Colonic mucosa (tissue), 4 donors: ENCODE measurements at regions not wholly inside any gene's neighbourhood (a gene's known extent, or its start where the extent isn't known, plus 50 kb on each side); places are given as distances from the start of the nearest gene placed in this dataset.
A peak's percentile ranks its signal among the peaks of the same experiment; 100 is the strongest.
"Not testable (repeated sequence)": the region's sequence is repeated elsewhere in the genome, so short reads cannot be mapped to it uniquely, and the experiment has no call there.

Source experiments
- DNase-seq: peaks from one replicate; pipeline ENCODE4 v3.0.0-alpha.2; 2020
- H3K27ac ChIP-seq: fragments of 200-600 bp; one replicate; pipeline ENCODE4 v1.8.0; 2021
- H3K27me3 ChIP-seq: fragments of 200-600 bp; one replicate; pipeline ENCODE4 v1.8.0; 2021
- H3K36me3 ChIP-seq: fragments of 200-600 bp; one replicate; pipeline ENCODE4 v1.8.0; 2021
- H3K4me1 ChIP-seq: fragments of 200-600 bp; one replicate; pipeline ENCODE4 v1.8.0; 2021; ENCODE audit warnings: mild to moderate bottlenecking
- H3K4me3 ChIP-seq: fragments of 200-600 bp; one replicate; pipeline ENCODE4 v1.8.0; 2021
- H3K9ac ChIP-seq, 2 donors: one replicate each; pipeline ENCODE4 v1.7.0; 2013; ENCODE audit warnings: control low read depth in 2 of 2, low read depth in 2 of 2, low read length in 2 of 2
- H3K9me3 ChIP-seq: fragments of 200-600 bp; one replicate; pipeline ENCODE4 v1.8.0; 2021
- intact Hi-C: fragments of 100-400 bp; cut with DNase I; formaldehyde crosslinking; loops from one replicate; pipeline ENCODE4 v1.14.1; 2022
- TF ChIP-seq, protein P1 (sequence below): fragments of 200-600 bp; IDR thresholded peaks from one replicate; pipeline ENCODE4 v1.8.0; 2022; ENCODE audit warnings: antibody characterized with exemption, mild to moderate bottlenecking
- donor health status: healthy.
- donor health status: DM: no; HTN: no; CAD: no.
- donor health status: DM: no; HTN: no; CAD: no.

DNA sequence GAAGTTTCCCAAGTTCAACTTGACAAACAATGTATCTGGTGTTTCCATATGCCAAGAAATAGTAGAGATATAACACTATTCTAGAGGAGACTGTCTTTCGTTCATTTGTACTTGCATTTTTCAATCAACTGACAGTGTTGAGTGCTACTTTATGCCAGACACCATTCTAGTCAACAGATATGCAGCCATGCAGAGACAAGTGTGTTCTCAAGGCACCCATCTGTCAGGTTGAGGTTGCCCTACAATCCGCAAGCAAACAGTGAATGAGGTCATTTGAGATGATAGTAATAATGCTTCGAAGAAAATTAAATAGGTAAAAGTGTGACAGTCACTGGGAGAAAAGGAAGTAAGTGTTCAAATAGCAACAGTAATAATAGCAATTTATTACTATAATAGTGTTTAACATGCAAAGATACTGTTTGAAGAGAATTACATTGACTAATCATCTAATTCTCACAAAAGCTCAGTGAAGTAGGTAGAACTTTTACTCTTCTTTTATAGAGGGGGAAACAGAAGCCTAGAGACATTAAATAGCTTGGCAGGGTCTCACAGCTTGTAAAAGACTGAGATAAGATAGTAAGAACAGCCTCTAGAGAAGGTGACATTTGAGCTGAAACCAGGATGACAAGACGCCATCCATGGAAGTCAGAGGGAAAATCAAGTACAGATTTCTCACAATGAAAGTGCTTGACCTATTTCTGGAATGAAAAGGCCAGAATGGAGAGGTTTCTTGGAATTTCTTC lies 936.9 kb downstream of the SORCS3 start:
- Histone ChIP-seq H3K9me3 (no peaks in the 10 kb centered on the region), H3K4me3 (no peak overlapping the region), H3K4me1 (no peaks in the 10 kb centered on the region), H3K9ac (no peak overlapping the region), H3K27me3 (no peaks in the 10 kb centered on the region), H3K36me3 (no peaks in the 10 kb centered on the region), H3K27ac (no peak overlapping the region)
- intact Hi-C loops = no loop called here
- DNase-seq = no peak
- TF ChIP-seq, protein P1, sequence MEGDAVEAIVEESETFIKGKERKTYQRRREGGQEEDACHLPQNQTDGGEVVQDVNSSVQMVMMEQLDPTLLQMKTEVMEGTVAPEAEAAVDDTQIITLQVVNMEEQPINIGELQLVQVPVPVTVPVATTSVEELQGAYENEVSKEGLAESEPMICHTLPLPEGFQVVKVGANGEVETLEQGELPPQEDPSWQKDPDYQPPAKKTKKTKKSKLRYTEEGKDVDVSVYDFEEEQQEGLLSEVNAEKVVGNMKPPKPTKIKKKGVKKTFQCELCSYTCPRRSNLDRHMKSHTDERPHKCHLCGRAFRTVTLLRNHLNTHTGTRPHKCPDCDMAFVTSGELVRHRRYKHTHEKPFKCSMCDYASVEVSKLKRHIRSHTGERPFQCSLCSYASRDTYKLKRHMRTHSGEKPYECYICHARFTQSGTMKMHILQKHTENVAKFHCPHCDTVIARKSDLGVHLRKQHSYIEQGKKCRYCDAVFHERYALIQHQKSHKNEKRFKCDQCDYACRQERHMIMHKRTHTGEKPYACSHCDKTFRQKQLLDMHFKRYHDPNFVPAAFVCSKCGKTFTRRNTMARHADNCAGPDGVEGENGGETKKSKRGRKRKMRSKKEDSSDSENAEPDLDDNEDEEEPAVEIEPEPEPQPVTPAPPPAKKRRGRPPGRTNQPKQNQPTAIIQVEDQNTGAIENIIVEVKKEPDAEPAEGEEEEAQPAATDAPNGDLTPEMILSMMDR = no peak

DNA sequence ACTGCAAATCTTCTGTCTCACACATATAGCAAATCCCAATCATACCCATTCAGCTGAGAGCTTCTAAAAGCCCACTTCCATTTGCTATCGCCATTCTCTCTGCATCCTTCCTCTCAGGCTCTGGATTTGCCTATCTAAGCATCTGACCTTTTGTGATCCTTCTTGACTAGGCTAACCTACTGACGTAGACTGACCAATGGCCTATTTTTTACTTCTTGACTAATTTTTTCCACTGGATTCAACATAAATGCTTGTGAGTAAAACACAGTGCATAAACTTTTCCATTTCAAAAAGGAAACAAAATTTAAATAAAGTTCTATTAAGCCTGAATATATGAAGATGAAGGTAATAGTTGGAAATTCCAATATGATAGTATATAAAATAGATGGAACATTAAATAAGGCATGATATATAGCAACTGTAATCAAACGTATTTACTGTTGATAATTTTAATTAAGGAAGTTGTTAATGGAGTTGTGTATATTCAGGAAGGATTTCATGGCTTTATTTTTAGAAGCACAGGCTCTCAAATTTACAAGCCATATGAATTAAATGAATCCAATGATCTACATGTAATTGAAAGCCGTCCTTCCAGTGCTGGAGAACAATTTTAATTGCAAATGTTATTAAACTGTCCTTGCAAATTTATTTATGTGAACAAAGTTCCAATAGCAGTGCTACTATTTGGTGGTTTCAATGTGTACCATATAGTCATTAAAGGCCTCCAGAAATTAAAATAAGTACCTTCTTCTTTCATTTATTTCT lies 918.4 kb downstream of the SORCS3 start:
- TF ChIP-seq, protein P1 = no peak
- no peak overlapping the region for H3K27ac ChIP-seq
- no peak overlapping the region for H3K4me3 ChIP-seq
- no peaks in the 10 kb centered on the region for H3K27me3 ChIP-seq
- H3K9me3 ChIP-seq = no peaks in the 10 kb centered on the region
- intact Hi-C loops = no loop called here
- H3K36me3 ChIP-seq = no peaks in the 10 kb centered on the region
- no peak overlapping the region for H3K9ac ChIP-seq
- no peak for DNase-seq
- no peaks in the 10 kb centered on the region for H3K4me1 ChIP-seq

DNA sequence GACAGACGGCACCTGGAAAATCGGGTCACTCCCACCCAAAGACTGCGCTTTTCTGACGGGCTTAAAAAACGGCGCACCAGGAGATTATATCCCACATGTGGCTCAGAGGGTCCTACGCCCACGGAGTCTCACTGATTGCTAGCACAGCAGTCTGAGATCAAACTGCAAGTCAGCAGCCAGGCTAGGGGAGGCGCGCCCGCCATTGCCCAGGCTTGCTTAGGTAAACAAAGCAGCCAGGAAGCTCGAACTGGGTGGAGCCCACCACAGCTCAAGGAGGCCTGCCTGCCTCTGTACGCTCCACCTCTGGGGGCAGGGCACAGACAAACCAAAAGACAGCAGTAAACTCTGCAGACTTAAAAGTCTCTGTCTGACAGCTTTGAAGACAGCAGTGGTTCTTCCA lies 909.4 kb downstream of the SORCS3 start:
- H3K27me3 ChIP-seq, intact Hi-C loops: not testable (repeated sequence)
- DNase-seq = peak; percentile 19

DNA sequence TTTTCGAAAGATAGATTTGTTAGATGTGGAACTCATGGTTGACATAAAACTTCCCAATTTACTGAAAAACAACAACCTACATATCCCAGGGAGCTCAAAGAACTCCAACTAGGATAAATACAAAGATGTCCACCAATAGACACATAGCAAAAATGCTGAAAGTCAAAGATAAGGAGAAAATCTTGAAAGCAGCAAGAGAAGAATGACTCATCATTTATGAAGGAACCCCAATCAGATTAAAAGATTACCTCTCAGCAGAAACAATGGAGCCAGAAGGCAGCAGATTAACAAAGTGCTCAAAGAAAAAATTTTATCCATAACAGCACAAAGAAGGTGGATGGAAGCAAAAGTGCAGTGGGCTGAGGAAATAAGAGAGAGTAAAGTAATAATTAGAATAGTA lies 908.6 kb downstream of the SORCS3 start:
- TF ChIP-seq, protein P1 = no peak
- no peak for DNase-seq
- no peak overlapping the region for H3K4me3 ChIP-seq
- no peak overlapping the region for H3K27ac ChIP-seq
- no peaks in the 10 kb centered on the region for H3K27me3 ChIP-seq
- H3K9ac ChIP-seq = no peak overlapping the region
- intact Hi-C loops = no loop called here
- no peaks in the 10 kb centered on the region for H3K4me1 ChIP-seq
- no peaks in the 10 kb centered on the region for H3K36me3 ChIP-seq
- no peaks in the 10 kb centered on the region for H3K9me3 ChIP-seq

More for the DNA sequence above, 909.4 kb downstream of the SORCS3 start:
- H3K27ac ChIP-seq, H3K36me3 ChIP-seq, H3K4me3 ChIP-seq, H3K4me1 ChIP-seq, H3K9ac ChIP-seq, H3K9me3 ChIP-seq: not testable (repeated sequence)

DNA sequence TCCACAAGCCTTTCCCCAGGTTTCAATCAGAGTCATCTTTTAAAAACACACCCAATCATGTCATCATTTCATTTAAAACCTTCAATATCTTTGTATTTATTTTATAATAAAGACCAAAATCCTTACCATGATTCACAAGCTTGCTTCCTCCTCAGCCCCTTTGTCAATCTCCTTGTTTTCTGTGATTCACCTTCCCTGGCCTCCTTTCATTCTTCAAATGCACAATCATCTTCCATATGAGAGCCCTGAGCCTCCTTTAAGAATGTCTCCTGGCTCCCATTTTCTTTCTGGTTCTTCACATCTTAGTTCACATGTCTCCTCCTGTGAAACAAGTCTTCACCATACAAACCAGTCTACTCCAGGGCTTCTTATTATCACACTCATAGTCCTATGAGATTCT lies 904.0 kb downstream of the SORCS3 start:
- Histone ChIP-seq H3K4me3 (no peak overlapping the region), H3K36me3 (no peaks in the 10 kb centered on the region), H3K4me1 (no peaks in the 10 kb centered on the region), H3K27ac (no peak overlapping the region), H3K9me3 (no peaks in the 10 kb centered on the region), H3K9ac (no peak overlapping the region), H3K27me3 (no peaks in the 10 kb centered on the region)
- TF ChIP-seq, protein P1 = no peak
- intact Hi-C loops = no loop called here
- DNase-seq = no peak

DNA sequence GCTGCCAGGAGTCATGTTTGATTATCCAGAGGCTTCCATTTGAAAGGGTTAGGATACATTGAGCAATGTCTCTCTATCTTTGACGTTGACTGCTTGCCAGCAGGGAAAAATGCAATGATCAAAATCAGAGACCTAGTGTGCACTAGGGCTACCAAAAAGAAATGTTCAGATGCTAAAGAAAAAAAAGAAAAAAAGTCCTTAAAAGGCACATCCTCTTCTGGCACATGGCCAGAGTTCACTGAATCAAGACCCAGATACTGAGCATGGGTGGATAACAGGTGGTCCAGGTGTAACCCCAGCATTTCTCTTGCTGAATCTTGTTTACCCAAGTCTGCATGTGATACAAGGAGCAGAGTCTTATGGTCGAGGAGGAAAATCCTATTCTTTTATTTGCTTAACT lies 899.3 kb downstream of the SORCS3 start:
- TF ChIP-seq, protein P1 = no peak
- Histone ChIP-seq H3K27ac (no peak overlapping the region), H3K27me3 (no peaks in the 10 kb centered on the region), H3K4me1 (no peaks in the 10 kb centered on the region), H3K36me3 (no peaks in the 10 kb centered on the region), H3K9me3 (no peaks in the 10 kb centered on the region), H3K4me3 (no peak overlapping the region), H3K9ac (no peak overlapping the region)
- intact Hi-C loops = no loop called here
- DNase-seq = no peak
